Testis (tissue), 2 donors: ENCODE measurements at regions not wholly inside any gene's neighbourhood (a gene's known extent, or its start where the extent isn't known, plus 50 kb on each side); places are given as distances from the start of the nearest gene placed in this dataset.
A peak's percentile ranks its signal among the peaks of the same experiment; 100 is the strongest.

ENCODE experiments used
- DNase-seq: peaks from one replicate; pipeline ENCODE4 v3.0.0-alpha.2; 2019
- H3K27ac ChIP-seq, 2 donors: fragments of 200-600 bp; sonication (generic); one replicate each; pipeline ENCODE4 v1.5.1; 2019
- H3K27me3 ChIP-seq: fragments of 200-600 bp; sonication (generic); one replicate; pipeline ENCODE4 v1.5.1; 2019
- H3K36me3 ChIP-seq: fragments of 200-600 bp; sonication (generic); one replicate; pipeline ENCODE4 v1.5.1; 2017; ENCODE audit warnings: low read depth; ENCODE audit errors: missing control alignments
- H3K4me1 ChIP-seq: fragments of 200-600 bp; sonication (generic); one replicate; pipeline ENCODE4 v1.5.1; 2019
- H3K4me3 ChIP-seq, 2 donors: fragments of 200-600 bp; sonication (generic); one replicate each; pipeline ENCODE4 v1.5.1; 2017 to 2019
- H3K9me3 ChIP-seq: fragments of 200-600 bp; sonication (generic); one replicate; pipeline ENCODE4 v1.5.1; 2017
- POLR2A ChIP-seq: fragments of 450-650 bp; IDR thresholded peaks from one replicate; pipeline ENCODE4 v1.6.1; 2017; ENCODE audit warnings: antibody characterized with exemption, mild to moderate bottlenecking, moderate library complexity
- WGBS, 2 donors: methylation state at CpG; one replicate each; pipeline ENCODE4 v1.1.5; 2018; 5-methylcytosine and 5-hydroxymethylcytosine counted together
- intact Hi-C: fragments of 100-400 bp; cut with DNase I; formaldehyde crosslinking; loops from one replicate; pipeline ENCODE4 v1.15.1; 2023; ENCODE audit warnings: low total_unique reads
- TF ChIP-seq, protein P1 (sequence below), 3 experiments: fragments of 450-650 bp in 2 of 3; fragments of 200-600 bp in 1 of 3; sonication (generic) in 1 of 3; IDR thresholded peaks; one replicate each; pipeline ENCODE4 v1.5.1; 2016 to 2019; ENCODE audit warnings: antibody characterized with exemption in 3 of 3, mild to moderate bottlenecking in 2 of 3, moderate library complexity in 1 of 3

- H3K27ac ChIP-seq = no peak overlapping the region
- TF ChIP-seq POLR2A = no peak
- TF ChIP-seq, protein P1, sequence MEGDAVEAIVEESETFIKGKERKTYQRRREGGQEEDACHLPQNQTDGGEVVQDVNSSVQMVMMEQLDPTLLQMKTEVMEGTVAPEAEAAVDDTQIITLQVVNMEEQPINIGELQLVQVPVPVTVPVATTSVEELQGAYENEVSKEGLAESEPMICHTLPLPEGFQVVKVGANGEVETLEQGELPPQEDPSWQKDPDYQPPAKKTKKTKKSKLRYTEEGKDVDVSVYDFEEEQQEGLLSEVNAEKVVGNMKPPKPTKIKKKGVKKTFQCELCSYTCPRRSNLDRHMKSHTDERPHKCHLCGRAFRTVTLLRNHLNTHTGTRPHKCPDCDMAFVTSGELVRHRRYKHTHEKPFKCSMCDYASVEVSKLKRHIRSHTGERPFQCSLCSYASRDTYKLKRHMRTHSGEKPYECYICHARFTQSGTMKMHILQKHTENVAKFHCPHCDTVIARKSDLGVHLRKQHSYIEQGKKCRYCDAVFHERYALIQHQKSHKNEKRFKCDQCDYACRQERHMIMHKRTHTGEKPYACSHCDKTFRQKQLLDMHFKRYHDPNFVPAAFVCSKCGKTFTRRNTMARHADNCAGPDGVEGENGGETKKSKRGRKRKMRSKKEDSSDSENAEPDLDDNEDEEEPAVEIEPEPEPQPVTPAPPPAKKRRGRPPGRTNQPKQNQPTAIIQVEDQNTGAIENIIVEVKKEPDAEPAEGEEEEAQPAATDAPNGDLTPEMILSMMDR (IDR thresholded peaks at IDR 0.05) = no peak
- no peak for DNase-seq
- intact Hi-C loops = no loop called here
- no peak overlapping the region for H3K4me3 ChIP-seq
- WGBS, 2 donors = 61 to 80% methylated on average over 6 of the region's 6 CpGs
- H3K27me3 ChIP-seq = no peaks in the 10 kb centered on the region
- no peaks in the 10 kb centered on the region for H3K9me3 ChIP-seq
- no peaks in the 10 kb centered on the region for H3K36me3 ChIP-seq
- peaks cover 12% of the 10 kb centered on the region for H3K4me1 ChIP-seq
Measured at GRCh38 chr2:120899771-120900170, 164.1 kb downstream of the GLI2 start.

GRCh38 chr2:120901201-120901600 lies 165.5 kb downstream of the GLI2 start:
- TF ChIP-seq POLR2A = no peak
- TF ChIP-seq, protein P1 (IDR thresholded peaks at IDR 0.05) = no peak
- no peak for DNase-seq
- H3K27ac ChIP-seq = no peak overlapping the region
- H3K36me3 ChIP-seq = no peaks in the 10 kb centered on the region
- intact Hi-C loops = no loop called here
- H3K27me3 ChIP-seq = no peaks in the 10 kb centered on the region
- no peak overlapping the region for H3K4me3 ChIP-seq
- no peaks in the 10 kb centered on the region for H3K9me3 ChIP-seq
- whole genome bisulfite sequencing, 2 donors = 68 to 70% methylated on average over 7 of the region's 7 CpGs
- H3K4me1 ChIP-seq = peaks cover 26% of the 10 kb centered on the region

GRCh38 chr2:120902592-120902991 lies 166.9 kb downstream of the GLI2 start:
- Histone ChIP-seq H3K36me3 (no peaks in the 10 kb centered on the region), H3K9me3 (no peaks in the 10 kb centered on the region), H3K27me3 (no peaks in the 10 kb centered on the region), H3K4me3 (no peak overlapping the region), H3K27ac (no peak overlapping the region), H3K4me1 (peaks cover 32% of the 10 kb centered on the region)
- intact Hi-C loops = no loop called here
- DNase-seq = no peak
- 58 to 60% methylated on average over 2 of the region's 2 CpGs for WGBS, 2 donors
- TF ChIP-seq POLR2A = no peak
- TF ChIP-seq, protein P1 (IDR thresholded peaks at IDR 0.05) = no peak

DNA sequence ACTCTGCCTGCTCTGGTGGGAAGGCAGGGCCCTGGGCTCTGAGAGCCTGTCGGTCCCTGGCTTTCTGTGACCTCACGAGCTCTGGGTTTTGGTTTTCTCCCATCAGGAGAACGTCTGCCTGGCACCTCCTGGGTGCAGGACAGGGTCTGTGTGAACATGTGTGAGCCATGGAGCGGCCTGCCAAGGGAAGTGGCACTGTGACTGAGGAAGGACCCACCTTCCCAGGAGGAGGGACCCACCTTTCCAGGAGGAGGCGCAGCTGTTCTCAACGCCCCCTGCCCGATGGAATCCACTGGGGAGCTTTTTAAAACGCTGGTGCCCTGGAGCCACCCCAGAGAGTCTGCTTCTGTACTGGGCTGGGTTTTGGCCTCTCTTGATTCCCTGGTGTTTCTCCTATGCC lies 168.7 kb downstream of the GLI2 start:
- no peak overlapping the region for H3K4me3 ChIP-seq
- TF ChIP-seq, protein P1 (IDR thresholded peaks at IDR 0.05) = no peak
- no peak for TF ChIP-seq POLR2A
- intact Hi-C loops = no loop called here
- H3K36me3 ChIP-seq = no peaks in the 10 kb centered on the region
- H3K27ac ChIP-seq = peak overlapping the region in 1 of 2 donors; percentile 4
- no peaks in the 10 kb centered on the region for H3K9me3 ChIP-seq
- WGBS, 2 donors = 64 to 86% methylated on average over 4 to 8 of the region's 8 CpGs
- peaks cover 27% of the 10 kb centered on the region for H3K4me1 ChIP-seq
- no peaks in the 10 kb centered on the region for H3K27me3 ChIP-seq
- DNase-seq = no peak

GRCh38 chr2:120904830-120905234 lies 169.2 kb downstream of the GLI2 start:
- no peak for DNase-seq
- Histone ChIP-seq H3K36me3 (no peaks in the 10 kb centered on the region), H3K9me3 (no peaks in the 10 kb centered on the region), H3K4me3 (no peak overlapping the region), H3K27me3 (no peaks in the 10 kb centered on the region), H3K27ac (peak overlapping the region in 1 of 2 donors; percentile 4), H3K4me1 (peaks cover 27% of the 10 kb centered on the region)
- 35 to 41% methylated on average over 5 of the region's 5 CpGs for WGBS, 2 donors
- intact Hi-C loops = no loop called here
- TF ChIP-seq POLR2A = no peak
- TF ChIP-seq, protein P1 (IDR thresholded peaks at IDR 0.05) = no peak
